Muscle of arm (tissue), 1 donor: ENCODE measurements at regions not wholly inside any gene's neighbourhood (a gene's known extent, or its start where the extent isn't known, plus 50 kb on each side); places are given as distances from the start of the nearest gene placed in this dataset.

Source experiments
- DNase-seq: peaks from one replicate; pipeline ENCODE4 v3.0.0-alpha.2; 2013

DNA sequence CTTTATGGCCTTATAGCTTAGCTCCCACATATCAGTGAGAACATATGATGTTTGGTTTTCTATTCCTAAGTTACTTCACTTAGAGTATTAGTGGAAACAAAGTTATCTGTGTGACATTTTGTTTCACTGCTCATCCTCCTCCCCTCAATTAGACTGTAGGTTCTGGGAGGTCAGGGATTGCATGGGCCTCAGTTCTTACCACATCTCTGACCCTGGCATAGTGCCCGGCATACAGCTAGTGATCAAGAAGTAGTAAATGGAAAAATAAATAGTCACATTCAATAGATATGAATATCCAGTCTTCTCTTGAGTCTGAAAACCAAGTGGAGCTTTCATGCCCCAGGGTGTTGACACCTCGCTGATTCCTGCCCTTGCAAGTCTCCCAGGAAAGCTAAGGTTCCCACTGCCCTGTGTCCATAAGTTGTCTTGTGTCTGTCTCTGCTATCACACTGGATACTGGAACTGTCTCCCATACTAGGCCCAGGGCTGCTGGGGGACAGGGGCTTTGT is 249.5 kb upstream of the TSHZ3 start:
- DNase-seq: no peak

DNA sequence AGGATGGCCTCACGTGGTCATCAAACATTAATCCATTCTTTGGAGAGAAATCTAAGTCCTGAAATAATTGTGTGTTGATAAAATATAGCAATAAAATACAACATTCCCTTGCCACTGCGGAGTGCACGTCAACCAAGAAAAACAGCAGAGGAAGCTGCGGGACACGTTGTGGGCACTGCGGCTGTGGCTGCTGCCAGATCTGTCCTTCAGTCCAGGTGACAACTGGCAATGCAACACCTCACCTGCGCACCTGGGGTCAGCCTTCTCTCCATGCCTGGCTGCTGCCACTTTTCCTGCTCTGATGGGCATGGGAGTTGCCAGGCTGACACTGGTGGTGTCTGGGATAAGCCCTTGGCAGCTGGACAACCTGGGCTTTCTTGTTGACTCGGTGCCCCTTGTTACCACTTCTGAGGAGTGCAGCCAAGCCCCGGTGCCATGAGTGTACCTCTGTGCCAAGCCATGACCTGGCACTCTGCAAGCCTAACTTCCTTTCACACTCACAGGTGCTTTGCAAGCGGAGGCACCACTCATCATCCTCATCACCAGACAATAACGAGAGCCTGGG is 251.6 kb upstream of the TSHZ3 start:
- DNase-seq: no peak

DNA sequence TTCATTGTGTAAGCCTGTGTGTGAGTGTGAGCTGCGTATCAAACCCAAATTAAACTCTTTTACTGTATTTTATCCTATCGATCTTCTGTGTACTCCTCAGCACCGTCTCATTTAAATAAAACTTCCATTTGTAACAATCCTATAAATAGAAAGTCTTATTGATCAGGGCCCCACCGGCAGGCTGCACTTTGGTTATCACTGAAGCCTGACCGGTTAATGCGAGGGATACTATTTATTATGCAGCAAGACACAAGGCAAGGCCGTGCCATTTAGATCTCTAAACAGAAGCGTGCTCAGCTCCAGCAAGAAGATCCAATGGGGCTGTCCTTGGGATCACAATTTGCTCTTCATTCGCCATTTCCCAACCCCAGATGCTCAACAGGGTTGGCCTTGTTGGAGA is 252.6 kb upstream of the TSHZ3 start:
- DNase-seq: no peak

DNA sequence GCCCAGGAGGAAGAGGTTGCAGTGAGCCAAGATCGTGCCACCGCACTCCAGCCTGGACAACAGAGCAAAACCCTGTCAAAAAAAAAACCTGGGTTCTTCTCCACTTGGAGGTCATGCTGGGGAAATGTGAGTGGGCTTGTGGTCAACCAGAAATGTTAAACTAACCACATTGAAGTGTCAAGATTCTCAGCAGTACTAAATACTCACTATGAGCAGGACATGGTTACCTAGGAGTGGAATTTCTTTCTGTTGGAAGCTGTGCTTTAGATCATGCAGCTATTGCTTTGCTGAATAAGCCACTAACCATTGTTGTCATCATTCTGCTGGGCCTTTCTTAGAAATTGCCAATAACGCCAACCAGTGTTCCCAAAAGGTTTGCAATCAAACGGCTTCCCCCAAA is 253.3 kb upstream of the TSHZ3 start:
- no peak for DNase-seq

DNA sequence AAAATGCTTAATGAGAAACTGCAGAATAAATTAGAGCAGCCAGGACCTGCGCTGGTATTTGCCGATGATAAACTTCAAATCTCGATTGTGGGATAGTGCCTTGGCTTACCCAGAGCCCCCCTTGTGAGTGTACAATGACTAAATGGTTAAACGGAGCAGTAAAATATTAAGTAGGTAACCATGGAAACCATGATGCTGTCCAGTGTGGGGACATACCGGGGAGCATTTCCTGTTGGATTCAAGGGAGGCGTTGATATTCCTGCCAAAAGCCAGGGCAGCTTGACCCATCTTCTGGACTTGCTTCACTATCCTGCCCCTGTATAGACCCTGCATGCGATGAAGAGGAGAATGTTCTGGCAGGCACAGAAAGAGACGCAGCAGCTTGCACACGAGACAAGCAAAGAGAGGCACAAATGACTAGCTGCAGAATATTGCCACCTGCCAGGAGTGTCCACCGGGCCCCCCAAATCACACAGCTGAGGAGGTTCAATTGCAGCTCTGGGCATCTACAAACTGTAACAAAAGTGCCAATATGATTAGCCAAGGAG is 255.3 kb upstream of the TSHZ3 start:
- no peak for DNase-seq

DNA sequence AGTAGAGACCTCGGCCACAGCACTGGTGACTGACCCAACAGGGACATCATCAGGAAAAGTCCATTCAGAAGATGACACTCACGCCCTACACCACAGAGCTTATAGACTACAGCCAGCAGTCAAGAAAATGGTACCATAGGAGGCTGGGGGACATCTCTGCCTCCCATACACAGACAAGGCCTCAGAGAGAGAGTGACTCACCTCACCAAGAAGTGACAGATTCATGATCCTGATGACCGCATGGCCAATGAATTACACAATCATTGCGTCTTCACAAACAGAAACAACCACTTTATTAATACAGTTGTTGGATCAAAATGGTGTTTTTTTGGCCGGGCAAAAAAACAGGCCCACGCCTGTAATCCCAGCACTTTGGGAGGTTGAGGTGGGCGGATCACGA is 260.8 kb upstream of the TSHZ3 start:
- DNase-seq: no peak

DNA sequence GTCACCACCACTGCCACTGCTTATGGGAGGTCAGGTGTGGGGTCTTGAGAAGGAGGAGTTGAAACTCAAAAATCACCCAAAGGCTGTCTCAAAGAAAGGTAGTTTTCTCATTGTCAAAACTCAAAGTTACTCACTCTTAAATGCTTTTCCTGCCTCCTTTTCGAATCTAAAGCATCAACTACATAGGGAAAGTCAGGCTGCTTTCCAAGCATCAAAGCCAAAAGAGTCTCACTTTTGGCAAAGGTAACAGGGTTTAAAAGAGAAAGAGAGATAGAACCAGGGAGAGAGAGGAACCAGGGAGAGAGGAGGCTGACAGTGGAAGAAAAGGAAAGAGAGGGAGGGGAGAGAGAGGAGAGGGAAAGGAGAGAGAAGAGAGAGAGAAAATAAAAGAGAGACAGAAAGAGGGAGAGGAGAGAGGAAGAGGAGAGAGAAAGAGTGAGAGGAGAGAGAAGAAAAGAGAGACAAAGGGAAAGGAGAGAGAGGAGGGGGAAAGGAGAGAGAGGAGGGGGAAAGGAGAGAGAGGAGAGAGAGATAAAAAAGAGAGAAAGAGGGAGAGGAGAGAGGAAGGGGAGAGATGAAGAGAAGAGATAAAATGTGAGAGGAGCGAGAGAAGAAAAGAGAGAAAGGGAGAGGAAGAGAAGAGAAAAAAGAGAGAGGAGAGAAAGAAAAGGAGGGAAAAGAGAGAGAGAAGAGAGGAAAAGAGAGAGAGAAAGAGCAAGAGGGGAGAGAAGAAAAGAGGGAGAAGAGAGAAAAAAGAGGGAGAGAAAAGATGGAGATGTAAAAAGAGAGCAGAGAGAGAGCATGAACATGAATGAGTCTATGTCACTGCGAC is 262.0 kb upstream of the TSHZ3 start:
- peak; percentile 35 for DNase-seq

DNA sequence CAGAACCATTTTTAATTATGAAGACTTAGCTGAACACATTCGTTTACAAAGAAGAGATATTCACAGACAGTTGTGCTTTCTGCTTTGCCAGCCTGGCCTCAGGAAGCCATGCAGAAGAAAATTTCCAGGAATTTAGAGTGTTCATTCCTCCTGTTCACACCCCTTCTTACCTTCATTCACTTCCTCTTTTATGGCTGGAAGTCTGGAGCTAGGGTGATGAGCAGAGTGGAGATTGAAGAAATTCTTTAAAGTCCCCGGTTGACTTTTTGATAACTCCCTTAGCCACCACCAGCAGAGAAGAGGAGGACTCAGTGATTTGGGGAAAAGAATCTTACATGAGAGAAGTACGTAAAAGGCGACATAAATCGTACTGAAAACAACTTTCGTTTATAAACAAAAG is 263.6 kb upstream of the TSHZ3 start:
- DNase-seq: no peak

DNA sequence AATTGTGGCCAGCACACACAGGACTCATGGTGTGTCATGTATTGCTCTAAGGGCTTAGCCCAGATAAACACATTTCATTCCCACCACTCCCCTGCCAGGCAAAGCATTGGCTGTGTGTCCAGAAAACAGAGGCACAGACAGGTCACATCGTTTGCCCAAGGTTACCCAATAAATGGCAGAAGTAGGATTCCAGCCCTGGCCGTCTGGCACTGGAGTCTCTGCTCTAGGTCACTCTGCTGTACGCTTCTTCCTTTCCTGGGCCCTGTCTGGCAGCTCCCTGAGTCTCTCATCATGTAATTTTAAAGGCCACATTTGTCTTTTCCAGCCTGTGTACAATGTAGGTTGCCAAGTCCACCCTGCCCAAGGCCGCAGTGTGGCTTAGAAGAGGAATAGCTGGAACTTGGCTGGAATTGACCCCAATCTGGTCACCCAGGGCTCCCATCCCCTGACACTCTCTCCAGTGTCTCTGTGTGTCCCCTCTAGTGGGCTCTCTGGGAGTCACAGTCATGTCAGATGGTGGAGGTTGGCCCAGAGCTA is 264.5 kb upstream of the TSHZ3 start:
- peak; percentile 5 for DNase-seq

DNA sequence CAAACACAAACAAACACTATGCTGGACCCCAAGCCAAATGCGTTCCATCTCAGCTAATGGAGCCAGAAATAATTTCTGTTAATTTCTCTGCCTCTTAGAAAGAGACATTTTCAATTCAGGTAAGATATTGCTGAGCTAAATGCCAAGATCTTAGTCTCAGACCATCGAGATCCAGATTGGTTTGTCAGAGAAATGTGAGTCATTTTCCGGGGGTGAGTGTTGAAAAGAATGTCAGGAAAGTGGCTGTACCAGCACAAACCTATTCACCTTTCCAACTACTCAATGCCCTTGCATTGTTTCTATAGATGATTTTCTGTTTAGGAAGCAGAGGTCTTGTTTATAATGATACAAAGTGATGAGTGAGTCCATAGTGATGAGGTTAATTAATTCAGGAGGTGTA is 266.8 kb upstream of the TSHZ3 start:
- no peak for DNase-seq

DNA sequence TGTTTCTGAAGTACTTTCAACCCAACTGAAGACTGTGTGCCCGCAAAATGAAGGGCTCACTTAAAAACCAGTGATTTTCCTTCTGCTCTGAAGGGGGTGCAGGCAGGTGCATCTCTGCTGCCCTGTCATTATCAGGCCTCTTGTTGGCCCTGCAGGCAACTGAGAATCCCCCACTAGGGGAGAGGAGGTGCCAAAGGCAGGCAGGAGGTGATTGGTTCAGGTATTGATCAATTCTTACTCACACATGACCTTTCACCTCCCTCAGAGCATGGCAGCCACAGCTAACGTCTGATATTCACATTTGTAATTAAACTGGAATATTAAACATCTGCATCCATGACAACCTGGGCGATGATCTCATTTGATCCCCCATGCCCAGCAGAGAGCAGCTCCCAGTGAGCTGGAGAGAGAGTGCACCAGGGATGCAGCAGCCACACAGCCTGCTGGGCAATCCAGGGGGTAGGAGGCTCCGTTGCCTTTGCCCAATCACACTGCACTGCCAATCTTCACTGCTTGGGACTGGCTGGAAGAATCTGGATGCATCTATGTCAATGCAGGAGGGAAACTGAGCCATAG is 267.9 kb upstream of the TSHZ3 start:
- no peak for DNase-seq

DNA sequence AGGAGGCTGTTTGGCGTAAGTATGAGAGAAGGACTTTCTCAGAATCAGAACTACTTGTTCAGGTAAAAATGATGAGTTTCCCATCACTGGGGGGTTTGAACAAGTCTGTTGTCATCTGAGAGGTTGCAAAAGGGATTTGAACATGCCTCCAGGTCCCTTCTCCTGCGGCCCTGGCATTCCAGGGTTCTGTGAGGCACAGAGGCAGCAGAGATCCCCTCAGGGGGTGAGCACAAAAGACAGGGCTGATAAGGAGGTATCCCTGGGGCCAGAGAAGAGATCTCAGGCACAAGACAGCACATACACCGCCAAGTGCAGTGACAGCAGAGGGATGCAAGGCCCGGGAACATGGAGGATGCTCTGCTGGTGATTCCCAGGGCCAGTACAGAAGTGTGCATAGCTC is 275.8 kb upstream of the TSHZ3 start:
- no peak for DNase-seq

DNA sequence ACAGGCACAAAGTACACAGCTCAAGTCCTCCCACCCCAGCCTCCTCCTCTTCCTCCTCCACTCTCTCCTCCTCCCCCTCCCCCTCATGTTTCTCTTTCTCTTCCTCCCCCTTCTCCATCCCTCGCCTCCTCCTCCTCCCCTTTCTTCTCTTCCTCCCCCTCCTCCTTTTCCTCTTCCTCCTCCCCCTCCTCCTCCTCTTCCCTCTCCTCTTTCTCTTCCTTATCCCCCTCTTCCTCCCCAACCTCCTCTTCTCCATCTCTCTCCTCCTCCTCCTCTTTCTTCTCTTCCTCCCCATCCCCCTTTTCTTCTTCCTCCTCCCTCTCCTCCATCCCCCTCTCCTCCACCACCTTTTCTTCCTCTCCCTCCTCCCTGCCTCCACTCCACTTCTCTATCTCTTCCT is 276.3 kb upstream of the TSHZ3 start:
- no peak for DNase-seq

DNA sequence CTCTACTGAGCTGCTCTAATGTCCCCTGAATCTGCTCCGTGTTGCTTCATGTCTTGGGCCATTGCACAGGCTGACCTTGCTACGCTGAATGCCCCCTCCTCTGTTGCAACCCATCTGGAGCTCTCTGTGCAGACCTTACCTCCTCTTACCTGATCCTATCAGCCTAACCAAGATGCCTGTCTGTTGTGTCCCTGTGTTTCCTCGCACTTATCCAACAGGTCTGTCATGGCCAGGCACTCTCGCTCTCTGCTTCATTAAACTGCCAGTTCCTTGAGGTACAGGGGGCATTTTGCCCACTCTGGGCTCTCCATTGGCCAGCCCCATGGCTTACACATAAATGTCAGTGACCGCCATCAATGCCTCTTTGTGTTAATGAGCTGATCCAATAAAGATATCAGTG is 277.7 kb upstream of the TSHZ3 start:
- DNase-seq: no peak

DNA sequence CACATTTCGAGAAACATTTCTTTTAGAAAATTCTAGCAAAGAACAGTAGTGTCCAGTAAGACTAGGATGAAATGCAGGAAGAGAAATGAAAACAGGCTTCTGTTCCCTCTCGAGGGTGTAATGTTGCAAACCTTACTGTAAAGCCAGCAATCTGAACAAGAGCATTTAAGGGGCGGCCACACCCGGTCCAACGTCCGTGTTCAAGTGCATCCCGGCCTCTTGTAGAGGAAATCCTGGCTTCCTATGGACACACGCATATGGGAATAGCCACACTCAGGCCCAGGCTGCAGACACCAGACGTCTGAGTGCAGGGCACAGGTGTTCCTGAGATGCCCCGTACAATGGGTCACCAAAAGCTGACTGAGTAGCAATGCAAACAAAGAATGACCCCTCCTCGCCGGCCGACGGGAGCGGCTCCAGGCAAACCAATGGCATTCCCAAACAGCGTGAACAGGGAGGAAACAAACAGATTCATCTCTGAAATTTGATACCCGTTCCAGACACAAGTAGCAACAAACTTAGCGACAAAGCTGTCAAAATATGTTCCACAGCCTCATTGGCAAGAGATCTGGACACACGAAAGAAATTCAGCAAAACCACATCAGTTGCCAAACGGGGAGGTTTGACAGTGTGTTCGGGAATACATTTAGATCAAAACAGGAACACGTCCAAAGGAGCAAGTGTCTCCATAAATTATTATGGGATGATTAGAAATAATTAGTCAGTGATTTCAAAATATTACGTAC is 278.6 kb upstream of the TSHZ3 start:
- DNase-seq: no peak

DNA sequence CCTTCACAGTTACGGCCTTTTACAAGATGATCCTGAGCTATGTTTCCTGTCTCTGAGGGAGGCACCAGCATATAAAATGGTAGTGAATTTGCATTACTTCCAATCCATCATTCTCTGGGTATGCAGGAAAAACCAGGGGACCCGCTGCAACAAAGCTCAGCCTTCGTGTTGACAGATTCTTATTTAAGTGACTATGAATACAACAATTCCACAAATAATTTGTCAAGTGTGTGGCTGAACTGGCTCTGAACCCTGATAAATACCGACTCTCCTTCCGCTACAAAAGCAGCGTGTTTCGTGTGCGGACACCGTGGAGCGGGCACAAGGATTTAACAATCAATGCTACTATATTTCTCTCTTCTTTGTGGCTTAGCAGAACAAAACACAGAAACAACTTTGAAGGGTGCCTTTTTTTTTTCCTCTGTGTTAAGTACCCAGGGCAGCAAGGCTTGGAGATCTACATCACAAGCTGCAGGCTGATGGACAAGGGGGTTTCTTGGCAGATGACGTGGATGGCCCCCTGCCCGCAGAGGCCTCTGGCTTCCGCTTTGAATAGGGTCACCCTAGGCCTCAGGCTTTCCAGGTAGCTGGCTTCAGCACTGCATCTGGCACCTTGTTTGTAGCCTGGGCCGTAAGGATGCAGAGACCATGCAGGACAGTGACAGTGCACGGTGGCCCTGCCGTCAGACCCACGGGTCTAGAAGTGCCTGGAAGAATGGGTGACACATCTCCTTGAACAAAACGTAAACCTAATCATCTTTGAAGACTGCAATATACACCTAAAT is 280.5 kb upstream of the TSHZ3 start:
- no peak for DNase-seq

DNA sequence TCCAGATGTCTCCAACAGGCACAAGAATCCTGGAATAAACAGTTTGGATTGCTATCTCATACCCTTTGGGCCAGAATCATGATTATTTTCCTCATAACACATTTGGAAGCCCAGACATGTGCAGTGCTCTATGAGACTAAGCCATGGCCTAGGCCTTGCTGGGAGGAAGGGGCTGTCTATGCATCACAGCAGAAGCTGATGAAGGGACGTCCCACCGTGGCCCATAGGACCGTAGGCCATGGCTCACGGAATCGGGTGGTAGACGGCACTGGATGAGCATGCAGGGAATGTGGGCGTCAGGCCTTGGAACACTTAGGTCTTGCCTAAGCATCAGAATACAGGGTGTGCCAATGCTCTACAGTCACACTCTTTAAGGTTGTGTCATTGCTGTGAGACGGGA is 283.8 kb upstream of the TSHZ3 start:
- DNase-seq: no peak

DNA sequence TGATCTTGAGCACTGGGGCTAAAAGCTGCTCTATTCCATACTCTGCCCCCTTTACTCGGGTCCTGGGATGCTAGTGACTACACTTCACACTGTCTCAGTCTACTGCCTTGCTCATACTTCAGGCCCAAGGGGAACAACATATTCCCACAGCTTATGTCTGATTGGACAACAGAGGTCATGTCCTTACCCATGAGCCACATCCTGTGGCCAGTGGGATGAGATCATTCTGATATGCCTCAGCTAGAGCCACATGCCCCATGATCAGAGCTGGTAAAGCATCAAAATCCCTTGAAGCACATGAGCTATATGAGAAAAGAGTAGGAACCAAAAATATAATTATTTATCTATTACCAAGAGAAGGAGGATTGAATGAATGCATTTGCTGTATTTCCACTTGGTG is 290.1 kb upstream of the TSHZ3 start:
- no peak for DNase-seq

DNA sequence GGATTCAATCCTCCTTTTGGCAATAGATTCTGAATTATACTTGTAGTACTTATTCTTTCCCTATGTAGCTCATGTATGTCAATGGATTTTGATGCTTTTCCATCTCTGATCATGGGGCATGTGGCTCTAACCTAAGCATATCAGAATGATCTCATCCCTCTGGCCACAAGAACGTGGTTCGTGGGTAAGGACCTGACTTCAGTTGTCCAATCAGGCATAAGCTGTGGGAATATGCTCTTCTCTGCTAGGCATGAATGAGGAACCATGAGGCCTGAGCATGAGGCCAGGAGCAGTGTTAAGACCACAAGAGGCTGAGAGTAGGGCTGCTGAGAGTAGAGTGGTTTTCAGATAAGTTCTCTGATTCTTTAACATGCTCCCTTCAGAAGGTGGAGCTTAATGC is 292.4 kb upstream of the TSHZ3 start:
- DNase-seq: no peak

DNA sequence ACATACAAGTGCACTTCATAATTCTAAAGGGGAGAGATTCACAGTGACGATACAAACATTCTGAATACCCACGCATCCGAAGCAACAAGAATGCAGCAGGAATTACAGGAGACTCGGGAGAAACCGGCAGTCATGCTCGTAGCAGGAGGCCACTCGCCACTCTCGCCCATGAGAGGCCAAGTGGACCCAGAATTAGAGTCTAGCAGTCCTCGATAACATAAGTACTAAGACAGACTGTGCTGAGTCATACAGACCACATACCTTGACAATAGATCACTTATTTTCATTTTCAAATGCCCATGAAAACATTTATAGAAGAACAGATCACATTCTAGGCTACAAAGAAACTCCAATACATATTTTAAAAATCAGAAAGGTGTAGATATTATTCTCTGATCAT is 299.1 kb upstream of the TSHZ3 start:
- no peak for DNase-seq

DNA sequence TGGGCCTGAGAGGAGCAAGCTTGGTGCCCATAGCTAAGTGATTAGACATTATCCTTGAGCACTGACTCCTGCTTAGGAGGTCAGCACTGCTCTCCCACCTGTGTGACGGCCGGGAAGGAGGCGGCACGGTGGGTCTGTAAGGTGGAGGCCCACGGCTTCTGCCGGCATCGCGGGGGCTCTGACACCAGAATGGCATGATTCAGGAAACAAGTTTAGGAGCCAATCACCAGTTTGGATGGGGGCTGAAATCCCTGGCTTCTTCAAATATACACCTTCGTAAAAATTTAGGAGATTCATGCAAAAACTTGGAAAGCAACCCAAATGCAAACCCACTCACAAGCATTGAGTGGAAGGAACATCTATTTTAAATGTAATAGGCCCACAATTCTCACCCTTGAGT is 307.3 kb upstream of the TSHZ3 start:
- DNase-seq: no peak
